HL-60/S4 (cell line): ENCODE measurements at regions not wholly inside any gene's neighbourhood (a gene's known extent, or its start where the extent isn't known, plus 50 kb on each side); places are given as distances from the start of the nearest gene placed in this dataset.
"Not testable (repeated sequence)": the region's sequence is repeated elsewhere in the genome, so short reads cannot be mapped to it uniquely, and the experiment has no call there.

Experiments
- in situ Hi-C: fragments of 300-500 bp; cut with MboI; formaldehyde crosslinking; loops from 2 replicates; pipeline ENCODE4 v1.14.3; 2022; ENCODE audit warnings: low sequenced_read_pairs

GRCh38 chr15:94834494-94834893 is 603.1 kb downstream of the MCTP2 start:
- in situ Hi-C loops = no loop called here

GRCh38 chr15:94838281-94838680 is 606.9 kb downstream of the MCTP2 start:
- in situ Hi-C loops = no loop called here

GRCh38 chr15:94840794-94841783 is 609.7 kb downstream of the MCTP2 start:
- in situ Hi-C loops = no loop called here

- in situ Hi-C loops = no loop called here
Measured at GRCh38 chr15:94843060-94843459, 611.7 kb downstream of the MCTP2 start.

GRCh38 chr15:94844198-94844537 is 612.8 kb downstream of the MCTP2 start:
- in situ Hi-C loops = no loop called here

GRCh38 chr15:94844538-94845389 is 613.4 kb downstream of the MCTP2 start:
- in situ Hi-C loops = no loop called here

GRCh38 chr15:94845390-94845716 is 614.0 kb downstream of the MCTP2 start:
- in situ Hi-C loops = no loop called here

GRCh38 chr15:94847325-94847724 is 616.0 kb downstream of the MCTP2 start:
- in situ Hi-C loops = no loop called here

- in situ Hi-C loops = no loop called here
Measured at GRCh38 chr15:94848054-94848453, 616.7 kb downstream of the MCTP2 start.

GRCh38 chr15:94855018-94855408 is 623.7 kb downstream of the MCTP2 start:
- in situ Hi-C loops = no loop called here

- in situ Hi-C loops = no loop called here
Measured at GRCh38 chr15:94855409-94856266, 624.3 kb downstream of the MCTP2 start.

GRCh38 chr15:94856267-94856854 is 625.0 kb downstream of the MCTP2 start:
- in situ Hi-C loops = no loop called here

- in situ Hi-C loops = no loop called here
Measured at GRCh38 chr15:94857466-94857865, 626.1 kb downstream of the MCTP2 start.

- in situ Hi-C loops = no loop called here
Measured at GRCh38 chr15:94858011-94858410, 626.6 kb downstream of the MCTP2 start.

GRCh38 chr15:94858449-94858848 is 627.1 kb downstream of the MCTP2 start:
- in situ Hi-C loops = no loop called here

GRCh38 chr15:94858920-94859319 is 627.6 kb downstream of the MCTP2 start:
- in situ Hi-C loops = no loop called here

GRCh38 chr15:94864600-94864999 is 633.2 kb downstream of the MCTP2 start:
- in situ Hi-C loops = no loop called here

- in situ Hi-C loops = not testable (repeated sequence)
Measured at GRCh38 chr15:94868265-94868664, 636.9 kb downstream of the MCTP2 start.

- in situ Hi-C loops = no loop called here
Measured at GRCh38 chr15:94875550-94875949, 644.2 kb downstream of the MCTP2 start.

GRCh38 chr15:94877833-94878232 is 646.5 kb downstream of the MCTP2 start:
- in situ Hi-C loops = no loop called here
